Upper lobe of left lung (tissue), 6 donors: ENCODE measurements at regions not wholly inside any gene's neighbourhood (a gene's known extent, or its start where the extent isn't known, plus 50 kb on each side); places are given as distances from the start of the nearest gene placed in this dataset.

Experiments
- ATAC-seq, 2 donors: fragments of 200-7000 bp; cut with Tn5 transposase; one replicate each; pipeline ENCODE4 v1.9.1; 2022; ENCODE audit warnings: mild to moderate bottlenecking in 2 of 2, moderate library complexity in 2 of 2; ENCODE audit not compliant: low FRiP score in 2 of 2
- DNase-seq, 2 donors: peaks; one replicate each; pipeline ENCODE4 v3.0.0-alpha.2; 2019 to 2020
- H3K27ac ChIP-seq, 4 donors: fragments of 200-600 bp; sonication (generic); one replicate each; pipeline ENCODE4 v1.5.1; 2016 to 2019
- H3K27me3 ChIP-seq, 4 donors: fragments of 200-600 bp; sonication (generic); one replicate each; pipeline ENCODE4 v1.5.1; 2017 to 2019
- H3K36me3 ChIP-seq, 4 donors: fragments of 200-600 bp; sonication (generic); one replicate each; pipeline ENCODE4 v1.5.1; 2016 to 2019
- H3K4me1 ChIP-seq, 4 donors: fragments of 200-600 bp; sonication (generic); one replicate each; pipeline ENCODE4 v1.5.1; 2018 to 2019
- H3K4me3 ChIP-seq, 4 donors: fragments of 200-600 bp; sonication (generic); one replicate each; pipeline ENCODE4 v1.5.1; 2017 to 2019; ENCODE audit warnings: mild to moderate bottlenecking in 2 of 4, moderate library complexity in 1 of 4
- H3K9me3 ChIP-seq, 4 donors: fragments of 200-600 bp; sonication (generic); one replicate each; pipeline ENCODE4 v1.5.1; 2018 to 2019
- CTCF ChIP-seq, 6 experiments: fragments of 450-650 bp in 4 of 6; fragments of 200-600 bp in 2 of 6; sonication (generic) in 2 of 6; IDR thresholded peaks; one replicate each; pipeline ENCODE4 v1.5.1; 2016 to 2019; ENCODE audit warnings: antibody characterized with exemption in 6 of 6
- EP300 ChIP-seq, 4 donors: sonication (generic); formaldehyde crosslinking; IDR thresholded peaks; one replicate each; pipeline ENCODE4 v1.5.1; 2017; ENCODE audit warnings: antibody characterized with exemption in 4 of 4, control low read depth in 2 of 4
- POLR2A ChIP-seq, 4 donors: fragments of 450-650 bp; IDR thresholded peaks; one replicate each; pipeline ENCODE4 v1.5.1; 2016 to 2017; ENCODE audit warnings: antibody characterized with exemption in 4 of 4, mild to moderate bottlenecking in 2 of 4
- POLR2AphosphoS5 ChIP-seq, 2 donors: sonication (generic); formaldehyde crosslinking; IDR thresholded peaks; one replicate each; pipeline ENCODE4 v1.5.1; 2017; ENCODE audit warnings: antibody characterized with exemption in 2 of 2
- WGBS, 2 donors: methylation state at CpG; one replicate each; pipeline ENCODE4 v1.1.5; 2017 to 2018; 5-methylcytosine and 5-hydroxymethylcytosine counted together
- donor health status: DM: no; HTN: no; CAD: no; lungs with moderate emphysema.
- donor health status: DM: no; HTN: yes; CAD: no; lungs with severe emphysema.

DNA sequence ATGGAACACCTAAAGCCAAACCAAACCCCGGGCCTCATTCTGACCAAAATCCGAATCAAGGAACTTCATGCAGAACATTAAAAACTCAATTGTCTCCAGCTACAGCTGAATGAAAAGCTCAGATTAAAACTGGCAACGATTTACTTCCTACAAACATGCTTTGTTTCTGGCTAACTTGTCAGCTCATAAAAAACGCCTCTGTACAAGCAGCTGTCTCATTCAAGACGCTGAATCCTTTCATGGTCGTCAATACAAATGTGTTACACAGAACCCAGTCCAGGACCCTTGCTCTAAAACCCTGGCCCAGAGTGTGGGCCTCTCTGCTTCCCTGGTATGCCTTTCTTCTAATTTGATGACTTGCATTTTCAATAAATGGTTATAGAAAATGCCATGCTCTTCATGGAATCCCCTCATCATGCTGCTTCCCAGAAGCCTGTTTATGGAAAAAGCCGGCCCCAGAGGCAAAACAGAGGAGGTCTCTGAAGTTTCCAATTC is 183.1 kb downstream of the PHLDA1 start:
- no peaks in the 10 kb centered on the region for H3K9me3 ChIP-seq
- ATAC-seq: no peak
- H3K36me3 ChIP-seq: no peaks in the 10 kb centered on the region
- DNase-seq: no peak
- 43 to 58% methylated on average over 7 of the region's 7 CpGs for WGBS, 2 donors
- TF ChIP-seq POLR2A (IDR thresholded peaks at IDR 0.05) (no peak), POLR2AphosphoS5 (IDR thresholded peaks at IDR 0.05) (no peak), EP300 (IDR thresholded peaks at IDR 0.05) (no peak), CTCF (IDR thresholded peaks at IDR 0.05) (no peak)
- peaks cover 0 to 14% (median 8%) of the 10 kb centered on the region in 4 donors for H3K4me1 ChIP-seq
- H3K27ac ChIP-seq: peak overlapping the region in 3 of 4 donors; percentile 13 to 68 (median 22)
- no peaks in the 10 kb centered on the region for H3K27me3 ChIP-seq
- H3K4me3 ChIP-seq: no peak overlapping the region

DNA sequence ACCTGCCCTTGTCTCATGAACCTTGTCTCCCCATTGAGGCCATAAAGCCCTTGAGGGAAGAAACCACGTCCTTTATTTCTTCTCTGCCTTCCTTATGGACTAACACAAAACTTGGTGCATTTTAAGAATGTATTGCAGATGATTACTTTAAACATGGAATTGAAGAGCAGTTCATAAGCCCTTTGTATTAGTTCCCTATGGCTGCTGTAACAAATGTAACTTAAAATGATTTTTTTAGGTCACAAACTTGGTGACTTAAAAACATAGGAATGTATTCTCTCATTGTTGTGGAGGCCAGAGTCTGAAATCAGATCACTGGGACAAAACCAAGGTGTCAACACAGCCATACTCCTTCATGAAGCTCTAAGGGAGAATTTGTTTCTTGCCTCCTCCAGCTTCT is 185.5 kb downstream of the PHLDA1 start:
- Histone ChIP-seq H3K9me3 (no peaks in the 10 kb centered on the region), H3K27ac (no peak overlapping the region), H3K4me3 (no peak overlapping the region), H3K27me3 (no peaks in the 10 kb centered on the region), H3K4me1 (peaks cover 0 to 14% (median 8%) of the 10 kb centered on the region in 4 donors), H3K36me3 (no peaks in the 10 kb centered on the region)
- no peak for DNase-seq
- WGBS, 2 donors: 88 to 91% methylated on average over 1 of the region's 1 CpG
- no peak for ATAC-seq
- no peak for TF ChIP-seq POLR2A (IDR thresholded peaks at IDR 0.05)
- no peak for TF ChIP-seq EP300 (IDR thresholded peaks at IDR 0.05)
- no peak for TF ChIP-seq POLR2AphosphoS5 (IDR thresholded peaks at IDR 0.05)
- no peak for TF ChIP-seq CTCF (IDR thresholded peaks at IDR 0.05)

GRCh38 chr12:75844985-75845384 is 186.6 kb downstream of the PHLDA1 start:
- no peak for DNase-seq
- Histone ChIP-seq H3K36me3 (no peaks in the 10 kb centered on the region), H3K27me3 (no peaks in the 10 kb centered on the region), H3K9me3 (no peaks in the 10 kb centered on the region), H3K27ac (no peak overlapping the region), H3K4me3 (no peak overlapping the region), H3K4me1 (peaks cover 0 to 14% (median 8%) of the 10 kb centered on the region in 4 donors)
- no peak for ATAC-seq
- TF ChIP-seq EP300 (IDR thresholded peaks at IDR 0.05) (no peak), POLR2A (IDR thresholded peaks at IDR 0.05) (no peak), CTCF (IDR thresholded peaks at IDR 0.05) (no peak), POLR2AphosphoS5 (IDR thresholded peaks at IDR 0.05) (no peak)
- WGBS, 2 donors: 77% methylated on average over 6 of the region's 6 CpGs

GRCh38 chr12:75844049-75844770 is 187.4 kb downstream of the PHLDA1 start:
- Histone ChIP-seq H3K4me1 (peaks cover 0 to 13% (median 8%) of the 10 kb centered on the region in 4 donors), H3K4me3 (no peak overlapping the region), H3K9me3 (no peaks in the 10 kb centered on the region), H3K36me3 (no peaks in the 10 kb centered on the region), H3K27ac (no peak overlapping the region), H3K27me3 (no peaks in the 10 kb centered on the region)
- no peak for DNase-seq
- ATAC-seq: no peak
- TF ChIP-seq POLR2A (IDR thresholded peaks at IDR 0.05) (no peak), CTCF (IDR thresholded peaks at IDR 0.05) (no peak), POLR2AphosphoS5 (IDR thresholded peaks at IDR 0.05) (no peak), EP300 (IDR thresholded peaks at IDR 0.05) (no peak)
- 89 to 94% methylated on average over 10 of the region's 10 CpGs for WGBS, 2 donors

GRCh38 chr12:75842090-75842489 is 189.5 kb downstream of the PHLDA1 start:
- no peaks in the 10 kb centered on the region for H3K4me1 ChIP-seq
- ATAC-seq (no peak), DNase-seq (no peak)
- no peak overlapping the region for H3K4me3 ChIP-seq
- TF ChIP-seq POLR2A (IDR thresholded peaks at IDR 0.05) (no peak), CTCF (IDR thresholded peaks at IDR 0.05) (no peak), POLR2AphosphoS5 (IDR thresholded peaks at IDR 0.05) (no peak), EP300 (IDR thresholded peaks at IDR 0.05) (no peak)
- H3K36me3 ChIP-seq: no peaks in the 10 kb centered on the region
- H3K9me3 ChIP-seq: no peaks in the 10 kb centered on the region
- no peaks in the 10 kb centered on the region for H3K27me3 ChIP-seq
- WGBS, 2 donors: 27 to 40% methylated on average over 1 of the region's 1 CpG
- H3K27ac ChIP-seq: no peak overlapping the region
